ENCODE measurements at regions not wholly inside any gene's neighbourhood (a gene's known extent, or its start where the extent isn't known, plus 50 kb on each side); places are given as distances from the start of the nearest gene placed in this dataset.
"Not testable (repeated sequence)": the region's sequence is repeated elsewhere in the genome, so short reads cannot be mapped to it uniquely, and the experiment has no call there.

GRCh38 chr12:69173368-69173767, 66.0 kb upstream of the CPSF6 start:
- peaks cover 2% of the 10 kb centered on the region for H3K27me3 Mint-ChIP-seq (ENCODE audit: low read depth, unreplicated experiment)
- FAIRE-seq (no peak), DNase-seq (ENCODE audit: low read depth) (no peak)
- TF ChIP-seq CTCF (IDR thresholded peaks at IDR 0.05; ENCODE audit: insufficient read depth, low read depth, low read length) = no peak
- no peak for TF ChIP-seq EZH2 (IDR thresholded peaks at IDR 0.05; ENCODE audit: insufficient read depth, low read length)
- no peaks in the 10 kb centered on the region for H3K4me1 ChIP-seq (ENCODE audit: insufficient read depth, low read length)
- peaks cover 4% of the 10 kb centered on the region for H3K9me3 Mint-ChIP-seq (ENCODE audit: unreplicated experiment)
- H3K4me1 Mint-ChIP-seq (ENCODE audit: low read depth, unreplicated experiment) = no peaks in the 10 kb centered on the region
- H3K27ac ChIP-seq (ENCODE audit: low read depth, low read length) = no peak overlapping the region
- no peak overlapping the region for H3K27ac Mint-ChIP-seq (ENCODE audit: unreplicated experiment)
- H3K4me2 ChIP-seq (ENCODE audit: low read length) = peak overlapping the region; percentile 54
- H2AFZ ChIP-seq (ENCODE audit: low read depth, low read length) = peak overlapping the region; percentile 78
- no peaks in the 10 kb centered on the region for H3K36me3 ChIP-seq (ENCODE audit: insufficient read depth, low read length)
- H3K27me3 ChIP-seq (ENCODE audit: insufficient read depth, low read length) = no peaks in the 10 kb centered on the region
- H3K4me3 ChIP-seq (ENCODE audit: insufficient read depth, low read depth, low read length) = no peak overlapping the region
- H3K36me3 Mint-ChIP-seq (ENCODE audit: low read depth, unreplicated experiment) = peaks cover 2% of the 10 kb centered on the region
- H3K79me2 ChIP-seq (ENCODE audit: insufficient read depth, low read length) = no peaks in the 10 kb centered on the region
- no peak overlapping the region for H3K9ac ChIP-seq (ENCODE audit: low read length)
- no peak overlapping the region for H3K4me3 Mint-ChIP-seq (ENCODE audit: unreplicated experiment)
- no peaks in the 10 kb centered on the region for H4K20me1 ChIP-seq (ENCODE audit: insufficient read depth, low read length)
- H3K9me3 ChIP-seq (ENCODE audit: insufficient read depth, low read depth, low read length) = no peaks in the 10 kb centered on the region

- no peaks in the 10 kb centered on the region for H3K36me3 ChIP-seq (ENCODE audit: insufficient read depth, low read length)
- TF ChIP-seq EZH2 (IDR thresholded peaks at IDR 0.05; ENCODE audit: insufficient read depth, low read length) (no peak), CTCF (IDR thresholded peaks at IDR 0.05; ENCODE audit: insufficient read depth, low read depth, low read length) (no peak)
- H3K79me2 ChIP-seq (ENCODE audit: insufficient read depth, low read length) = no peaks in the 10 kb centered on the region
- Mint-ChIP-seq H3K36me3 (ENCODE audit: low read depth, unreplicated experiment) (no peaks in the 10 kb centered on the region), H3K27me3 (ENCODE audit: low read depth, unreplicated experiment) (peaks cover 3% of the 10 kb centered on the region), H3K9me3 (ENCODE audit: unreplicated experiment) (peaks cover 11% of the 10 kb centered on the region), H3K4me1 (ENCODE audit: low read depth, unreplicated experiment) (no peaks in the 10 kb centered on the region), H3K27ac (ENCODE audit: unreplicated experiment) (no peak overlapping the region), H3K4me3 (ENCODE audit: unreplicated experiment) (no peak overlapping the region)
- no peak overlapping the region for H3K27ac ChIP-seq (ENCODE audit: low read depth, low read length)
- no peak overlapping the region for H3K9ac ChIP-seq (ENCODE audit: low read length)
- no peak for FAIRE-seq
- no peaks in the 10 kb centered on the region for H3K4me1 ChIP-seq (ENCODE audit: insufficient read depth, low read length)
- DNase-seq (ENCODE audit: low read depth) = no peak
- no peak overlapping the region for H2AFZ ChIP-seq (ENCODE audit: low read depth, low read length)
- no peak overlapping the region for H3K4me3 ChIP-seq (ENCODE audit: insufficient read depth, low read depth, low read length)
- no peaks in the 10 kb centered on the region for H3K9me3 ChIP-seq (ENCODE audit: insufficient read depth, low read depth, low read length)
- no peaks in the 10 kb centered on the region for H4K20me1 ChIP-seq (ENCODE audit: insufficient read depth, low read length)
- no peak overlapping the region for H3K4me2 ChIP-seq (ENCODE audit: low read length)
- peaks cover 8% of the 10 kb centered on the region for H3K27me3 ChIP-seq (ENCODE audit: insufficient read depth, low read length)
These were observed 59.6 kb upstream of the CPSF6 start for GRCh38 chr12:69179786-69180185.

GRCh38 chr12:69187572-69187971, 51.8 kb upstream of the CPSF6 start:
- not testable (repeated sequence) for H3K4me2 ChIP-seq (ENCODE audit: low read length); H3K4me1 ChIP-seq (ENCODE audit: insufficient read depth, low read length); H3K36me3 Mint-ChIP-seq (ENCODE audit: low read depth, unreplicated experiment); FAIRE-seq; H3K27ac Mint-ChIP-seq (ENCODE audit: unreplicated experiment); H3K4me3 ChIP-seq (ENCODE audit: insufficient read depth, low read depth, low read length); H4K20me1 ChIP-seq (ENCODE audit: insufficient read depth, low read length); H3K36me3 ChIP-seq (ENCODE audit: insufficient read depth, low read length); H3K9me3 ChIP-seq (ENCODE audit: insufficient read depth, low read depth, low read length); H2AFZ ChIP-seq (ENCODE audit: low read depth, low read length); H3K9ac ChIP-seq (ENCODE audit: low read length); H3K4me3 Mint-ChIP-seq (ENCODE audit: unreplicated experiment); DNase-seq (ENCODE audit: low read depth); H3K27me3 ChIP-seq (ENCODE audit: insufficient read depth, low read length); H3K4me1 Mint-ChIP-seq (ENCODE audit: low read depth, unreplicated experiment); H3K27me3 Mint-ChIP-seq (ENCODE audit: low read depth, unreplicated experiment); H3K79me2 ChIP-seq (ENCODE audit: insufficient read depth, low read length); H3K27ac ChIP-seq (ENCODE audit: low read depth, low read length)
- H3K9me3 Mint-ChIP-seq (ENCODE audit: unreplicated experiment) = peaks cover 16% of the 10 kb centered on the region
